H1 (cell line): ENCODE measurements at regions not wholly inside any gene's neighbourhood (a gene's known extent, or its start where the extent isn't known, plus 50 kb on each side); places are given as distances from the start of the nearest gene placed in this dataset.

Experiments
- CHD2 ChIP-seq: IDR thresholded peaks from 2 replicates; pipeline ENCODE4 v1.6.1; 2012; ENCODE audit warnings: low read length, improper control_type of control experiment
- CHD7 ChIP-seq: fragments of 300-600 bp; sonication (generic); IDR thresholded peaks from 2 replicates; pipeline ENCODE4 v1.7.1; 2012; ENCODE audit warnings: low read length, moderate library complexity, mild to moderate bottlenecking, inconsistent platforms; ENCODE audit not compliant: insufficient replicate concordance
- EP300 ChIP-seq, 2 experiments: IDR thresholded peaks; 1 replicate in 1 of 2; 2 replicates in 1 of 2; pipeline ENCODE4 v1.6.1; 2011 to 2012; ENCODE audit warnings: low read depth in 2 of 2, low read length in 2 of 2, mild to moderate bottlenecking in 2 of 2, borderline replicate concordance in 1 of 2, inconsistent platforms in 1 of 2, moderate library complexity in 1 of 2
- GTF2F1 ChIP-seq: IDR thresholded peaks from 2 replicates; pipeline ENCODE4 v1.6.1; 2012; ENCODE audit warnings: low read depth, low read length, improper control_type of control experiment, borderline replicate concordance
- KDM4A ChIP-seq: IDR thresholded peaks from one replicate; pipeline ENCODE4 v1.7.1; 2012; ENCODE audit warnings: low read depth, mild to moderate bottlenecking, moderate library complexity, low read length, inconsistent platforms; ENCODE audit not compliant: severe bottlenecking
- NANOG ChIP-seq: IDR thresholded peaks from 2 replicates; pipeline ENCODE4 v1.6.1; 2011; ENCODE audit warnings: low read length, low read depth, mild to moderate bottlenecking, inconsistent platforms; ENCODE audit not compliant: insufficient read depth, poor library complexity, severe bottlenecking
- SP4 ChIP-seq: IDR thresholded peaks from 2 replicates; pipeline ENCODE4 v1.6.1; 2012; ENCODE audit warnings: low read length, inconsistent platforms
- SRF ChIP-seq: IDR thresholded peaks from 2 replicates; pipeline ENCODE4 v1.6.1; 2011; ENCODE audit warnings: mild to moderate bottlenecking, low read depth, low read length, moderate library complexity
- USF2 ChIP-seq: IDR thresholded peaks from 2 replicates; pipeline ENCODE4 v1.6.1; 2011; ENCODE audit warnings: low read length, improper control_type of control experiment

GRCh38 chr14:28119849-28120248 lies 646.7 kb upstream of the FOXG1 start (continued):
- TF ChIP-seq CHD7 (no peak), GTF2F1 (no peak), SP4 (no peak), EP300 (IDR thresholded peaks at IDR 0.05; ENCODE audit: borderline replicate concordance in 1 of 2, low read depth in 2 of 2, low read length in 2 of 2) (no peak), CHD2 (no peak), NANOG (no peak), USF2 (no peak), SRF (no peak), KDM4A (no peak)
